Skin of body (tissue), 2 donors: ENCODE measurements at regions not wholly inside any gene's neighbourhood (a gene's known extent, or its start where the extent isn't known, plus 50 kb on each side); places are given as distances from the start of the nearest gene placed in this dataset. TPM values are rescaled to one million over a fixed set of nuclear protein-coding genes. Genes with fewer than 3 reads are reported as not detected.

Experiments
- DNase-seq: peaks from one replicate; lab custom pipeline; 2025; lab: John Stamatoyannopoulos, UW
- small RNA-seq: library from RNA; depleted of rRNA; stranded (forward); fragments of <200 nt; gene quantifications from one replicate; pipeline ENCODE3, GENCODE V24; 2014; ENCODE audit warnings: low replicate concordance

GRCh38 chr6:90660931-90661330 lies 74.1 kb upstream of the MAP3K7 start:
- no peak for DNase-seq

GRCh38 chr6:90658497-90658896 lies 71.6 kb upstream of the MAP3K7 start:
- no peak for DNase-seq

GRCh38 chr6:90656325-90656724 lies 69.5 kb upstream of the MAP3K7 start:
- no peak for DNase-seq

GRCh38 chr6:90654806-90655205 lies 67.9 kb upstream of the MAP3K7 start:
- no peak for DNase-seq

- no peak for DNase-seq
Measured at GRCh38 chr6:90654166-90654565, 67.3 kb upstream of the MAP3K7 start.

GRCh38 chr6:90653750-90654149 lies 66.9 kb upstream of the MAP3K7 start:
- no peak for DNase-seq

GRCh38 chr6:90650041-90650940 lies 63.4 kb upstream of the MAP3K7 start:
- no peak for DNase-seq

- no peak for DNase-seq
Measured at GRCh38 chr6:90648873-90649272, 62.0 kb upstream of the MAP3K7 start.

- DNase-seq: no peak
Measured at GRCh38 chr6:90646940-90647339, 60.1 kb upstream of the MAP3K7 start.

GRCh38 chr6:90645634-90646033 lies 58.8 kb upstream of the MAP3K7 start:
- DNase-seq: no peak

GRCh38 chr6:90644492-90644891 lies 57.6 kb upstream of the MAP3K7 start:
- no peak for DNase-seq

GRCh38 chr6:90643381-90643780 lies 56.5 kb upstream of the MAP3K7 start:
- no peak for DNase-seq

- no peak for DNase-seq
Measured at GRCh38 chr6:90637320-90637719, 50.4 kb upstream of the MAP3K7 start.

Small RNA genes in the stretch of these regions (small RNA-seq; reads per million reads assigned to genes)
- gene MIR4643: not detected
- gene MTATP6P25: not detected
- not detected for gene MTCO1P56
- gene MTND4LP19: not detected
- gene RF00012: not detected
- gene RN7SL415P: not detected
